ENCODE measurements at regions not wholly inside any gene's neighbourhood (a gene's known extent, or its start where the extent isn't known, plus 50 kb on each side); places are given as distances from the start of the nearest gene placed in this dataset.

DNA sequence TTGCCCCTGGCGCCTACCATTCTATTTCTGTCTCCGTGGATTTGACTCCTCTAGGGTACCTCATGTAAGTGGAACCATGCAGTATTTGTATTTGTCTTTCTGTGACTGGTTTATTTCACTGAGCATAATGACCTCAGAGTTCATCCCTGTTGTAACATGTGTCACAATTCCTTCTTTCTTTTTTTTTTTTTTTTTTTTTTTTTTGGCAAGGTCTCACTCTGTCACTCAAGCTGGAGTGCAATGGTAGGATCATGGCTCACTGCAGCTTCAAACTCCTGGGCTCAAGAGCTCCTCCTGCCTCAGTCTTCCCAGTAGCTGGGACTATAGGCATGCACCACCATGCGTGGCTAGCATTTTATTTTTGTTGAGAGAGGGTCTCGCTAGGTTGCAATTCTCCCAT, 74.0 kb upstream of the SEPTIN5 start:
- no peak overlapping the region for H2BK120ac ChIP-seq (ENCODE audit: low read depth, low read length, poor library complexity, severe bottlenecking)
- no peak overlapping the region for H4K8ac ChIP-seq (replicated peaks; ENCODE audit: insufficient read length, low read depth, low read length)
- no peaks in the 10 kb centered on the region; the same call in 1 of the 2 replicates for H3K27me3 ChIP-seq (ENCODE audit: insufficient read depth, low read length)
- no peaks in the 10 kb centered on the region for H3K23me2 ChIP-seq (ENCODE audit: insufficient read length, low read depth, low read length, poor library complexity, severe bottlenecking)
- H3K23ac ChIP-seq (ENCODE audit: insufficient read length, low read depth, low read length) = no peak overlapping the region
- H3K27ac ChIP-seq (ENCODE audit: insufficient read length, low read depth, low read length) = no peak overlapping the region
- H3K4me1 ChIP-seq (ENCODE audit: insufficient read depth, low read length) = no peaks in the 10 kb centered on the region
- Mint-ChIP-seq H3K27ac (no peak overlapping the region), H3K9me3 (no peaks in the 10 kb centered on the region; a peak in 1 of 5 replicates), H3K36me3 (ENCODE audit: insufficient read depth in 1 of 3, low read depth in 3 of 3) (no peaks in the 10 kb centered on the region), H3K4me3 (no peak overlapping the region), H3K27me3 (ENCODE audit: low read depth) (peaks cover 25% of the 10 kb centered on the region), H3K4me1 (peaks cover 13 to 15% of the 10 kb centered on the region in 2 experiments)
- no peak overlapping the region for H2BK15ac ChIP-seq (ENCODE audit: low read depth, low read length)
- no peaks in the 10 kb centered on the region for H3K79me1 ChIP-seq (ENCODE audit: insufficient read depth, low read depth, low read length, poor library complexity, severe bottlenecking)
- no peaks in the 10 kb centered on the region for H3K79me2 ChIP-seq (ENCODE audit: insufficient read depth, low read length)
- H2AFZ ChIP-seq (ENCODE audit: low read length) = no peak overlapping the region
- no peaks in the 10 kb centered on the region for H4K20me1 ChIP-seq (ENCODE audit: control insufficient read depth, insufficient read depth, insufficient read length)
- H3K56ac ChIP-seq (ENCODE audit: insufficient read length, low read depth, low read length) = no peak overlapping the region
- H3K18ac ChIP-seq (ENCODE audit: insufficient read length, low read depth, low read length) = no peak overlapping the region
- H3K9me3 ChIP-seq (ENCODE audit: control insufficient read depth, low read depth, low read length) = no peaks in the 10 kb centered on the region
- no peak for TF ChIP-seq CTCF (conservative IDR thresholded peaks at IDR 0.05)
- H4K91ac ChIP-seq (ENCODE audit: insufficient read length, low read depth, low read length) = no peak overlapping the region
- H3K9ac ChIP-seq (ENCODE audit: extremely low read depth, insufficient read length, low read length) = no peak overlapping the region
- no peak overlapping the region for H2BK5ac ChIP-seq (ENCODE audit: insufficient read length, low read length)
- no peak overlapping the region for H4K5ac ChIP-seq (ENCODE audit: insufficient read length, low read depth, low read length)
- H3K4ac ChIP-seq (ENCODE audit: low read depth, low read length) = no peak overlapping the region
- no CpG with 5 or more reads among the region's 4 CpGs for WGBS (ENCODE audit: extremely low coverage, insufficient read length, low lambda C conversion rate)
- H3T11ph ChIP-seq (ENCODE audit: low read length) = no peak overlapping the region
- no peak overlapping the region for H2BK20ac ChIP-seq (ENCODE audit: low read depth, low read length, poor library complexity, severe bottlenecking)
- no peak overlapping the region for H3K14ac ChIP-seq (ENCODE audit: insufficient read depth, low read length)
- DNase-seq = no peak
- H2AK5ac ChIP-seq (ENCODE audit: insufficient read length, low read length) = no peak overlapping the region
- no peak overlapping the region for H2BK12ac ChIP-seq (ENCODE audit: insufficient read length, low read depth, low read length)
- H3K4me2 ChIP-seq (ENCODE audit: insufficient read depth, insufficient read length, low read length) = no peak overlapping the region

Measured in H9 (cell line).